ENCODE measurements at regions not wholly inside any gene's neighbourhood (a gene's known extent, or its start where the extent isn't known, plus 50 kb on each side); places are given as distances from the start of the nearest gene placed in this dataset.

GRCh38 chr5:174312270-174312617 lies 266.7 kb downstream of the NSG2 start:
- Histone ChIP-seq H3K4me1 (no peaks in the 10 kb centered on the region), H3K27me3 (no peaks in the 10 kb centered on the region), H3K36me3 (no peaks in the 10 kb centered on the region), H3K9me3 (no peaks in the 10 kb centered on the region), H3K27ac (no peak overlapping the region), H3K4me3 (peak overlapping the region; percentile 32 to 65 (median 48))
- intact Hi-C loops (cut with DNase I; ENCODE audit: low total_unique reads): loop anchor here (10.0 kb wide), 1 partner anchor 707 kb away; no protein-coding TSS in a partner anchor
- TF ChIP-seq POLR2A (IDR thresholded peaks at IDR 0.05) (no peak), CTCF (IDR thresholded peaks at IDR 0.05) (peak in 1 of 3 donors; percentile 6)
- peak in 1 of 2 donors; percentile 24 for DNase-seq (ENCODE audit: low spot score in 2 of 2)

GRCh38 chr5:174312641-174313040 lies 267.1 kb downstream of the NSG2 start:
- Histone ChIP-seq H3K4me1 (no peaks in the 10 kb centered on the region), H3K9me3 (no peaks in the 10 kb centered on the region), H3K27ac (no peak overlapping the region), H3K4me3 (no peak overlapping the region), H3K27me3 (no peaks in the 10 kb centered on the region), H3K36me3 (no peaks in the 10 kb centered on the region)
- intact Hi-C loops (cut with DNase I; ENCODE audit: low total_unique reads): loop anchor here (10.0 kb wide), 1 partner anchor 708 kb away; no protein-coding TSS in a partner anchor
- peak in 1 of 2 donors; percentile 30 for DNase-seq (ENCODE audit: low spot score in 2 of 2)
- TF ChIP-seq CTCF (IDR thresholded peaks at IDR 0.05) (no peak), POLR2AphosphoS5 (IDR thresholded peaks at IDR 0.05) (no peak), POLR2A (IDR thresholded peaks at IDR 0.05) (no peak)

GRCh38 chr5:174313615-174314014 lies 268.1 kb downstream of the NSG2 start:
- intact Hi-C loops (cut with DNase I; ENCODE audit: low total_unique reads): loop anchor here (10.0 kb wide), 1 partner anchor 709 kb away; no protein-coding TSS in a partner anchor
- peak in 1 of 2 donors; percentile 9 for DNase-seq (ENCODE audit: low spot score in 2 of 2)
- Histone ChIP-seq H3K27me3 (no peaks in the 10 kb centered on the region), H3K4me1 (no peaks in the 10 kb centered on the region), H3K9me3 (no peaks in the 10 kb centered on the region), H3K27ac (no peak overlapping the region), H3K36me3 (no peaks in the 10 kb centered on the region), H3K4me3 (no peak overlapping the region)
- TF ChIP-seq POLR2A (IDR thresholded peaks at IDR 0.05) (no peak), POLR2AphosphoS5 (IDR thresholded peaks at IDR 0.05) (no peak), CTCF (IDR thresholded peaks at IDR 0.05) (no peak)

- DNase-seq (ENCODE audit: low spot score in 2 of 2): peak in 1 of 2 donors; percentile 36
- Histone ChIP-seq H3K9me3 (no peaks in the 10 kb centered on the region), H3K27me3 (no peaks in the 10 kb centered on the region), H3K4me1 (no peaks in the 10 kb centered on the region), H3K27ac (no peak overlapping the region), H3K36me3 (no peaks in the 10 kb centered on the region), H3K4me3 (no peak overlapping the region)
- intact Hi-C loops (cut with DNase I; ENCODE audit: low total_unique reads): loop anchor here (10.0 kb wide), 1 partner anchor 709 kb away; no protein-coding TSS in a partner anchor
- TF ChIP-seq POLR2A (IDR thresholded peaks at IDR 0.05) (no peak), CTCF (IDR thresholded peaks at IDR 0.05) (no peak), POLR2AphosphoS5 (IDR thresholded peaks at IDR 0.05) (no peak)
These were observed 268.8 kb downstream of the NSG2 start for GRCh38 chr5:174314261-174314660.

GRCh38 chr5:174315471-174315870 lies 270.0 kb downstream of the NSG2 start:
- intact Hi-C loops (cut with DNase I; ENCODE audit: low total_unique reads): loop anchor here (10.0 kb wide), 1 partner anchor 711 kb away; no protein-coding TSS in a partner anchor
- DNase-seq (ENCODE audit: low spot score in 2 of 2): no peak
- peaks cover 0 to 8% of the 10 kb centered on the region in 2 donors for H3K27me3 ChIP-seq
- H3K27ac ChIP-seq: no peak overlapping the region
- no peak overlapping the region for H3K4me3 ChIP-seq
- no peak for TF ChIP-seq POLR2AphosphoS5 (IDR thresholded peaks at IDR 0.05)
- no peak for TF ChIP-seq POLR2A (IDR thresholded peaks at IDR 0.05)
- TF ChIP-seq CTCF (IDR thresholded peaks at IDR 0.05): no peak
- no peaks in the 10 kb centered on the region for H3K4me1 ChIP-seq
- H3K9me3 ChIP-seq: no peaks in the 10 kb centered on the region
- no peaks in the 10 kb centered on the region for H3K36me3 ChIP-seq
